ENCODE measurements at regions not wholly inside any gene's neighbourhood (a gene's known extent, or its start where the extent isn't known, plus 50 kb on each side); places are given as distances from the start of the nearest gene placed in this dataset.
A peak's percentile ranks its signal among the peaks of the same experiment; 100 is the strongest.

- TF ChIP-seq ZNF484 (CRISPR knock-in tag; IDR thresholded peaks at IDR 0.05; ENCODE audit: borderline replicate concordance, low read depth) (no peak), ZNF251 (CRISPR knock-in tag; IDR thresholded peaks at IDR 0.05) (no peak), DR1 (CRISPR knock-in tag; IDR thresholded peaks at IDR 0.05) (no peak), REXO4 (CRISPR knock-in tag; IDR thresholded peaks at IDR 0.05; ENCODE audit: borderline replicate concordance) (no peak), GATA4 (IDR thresholded peaks at IDR 0.05; ENCODE audit: borderline replicate concordance, low read depth) (peak; percentile 77; the same call in 1 of the 2 replicates), ZNF354B (CRISPR knock-in tag; IDR thresholded peaks at IDR 0.05) (no peak), ZNF441 (CRISPR knock-in tag; IDR thresholded peaks at IDR 0.05; ENCODE audit: borderline replicate concordance) (peak; percentile 60; the same call in 1 of the 2 replicates), ZNF766 (CRISPR knock-in tag; IDR thresholded peaks at IDR 0.05; ENCODE audit: borderline replicate concordance) (no peak), TEAD2 (CRISPR knock-in tag; IDR thresholded peaks at IDR 0.05) (no peak), MAX (IDR thresholded peaks at IDR 0.05) (peak; percentile 68), NFATC3 (CRISPR knock-in tag; IDR thresholded peaks at IDR 0.05) (no peak), BHLHE40 (IDR thresholded peaks at IDR 0.05; ENCODE audit: low read length) (peak; percentile 87), ZNF44 (CRISPR knock-in tag; IDR thresholded peaks at IDR 0.05) (peak; percentile 89; the same call in 1 of the 2 replicates), SSRP1 (CRISPR knock-in tag; IDR thresholded peaks at IDR 0.05) (peak; percentile 84; the same call in 1 of the 2 replicates), ZNF337 (CRISPR knock-in tag; IDR thresholded peaks at IDR 0.05; ENCODE audit: borderline replicate concordance, low read depth) (no peak), JUNB (CRISPR knock-in tag; IDR thresholded peaks at IDR 0.05; ENCODE audit: borderline replicate concordance) (no peak), POLR2AphosphoS2 (IDR thresholded peaks at IDR 0.05; ENCODE audit: low read depth, low read length) (no peak), SNAPC2 (CRISPR knock-in tag; IDR thresholded peaks at IDR 0.05) (peak; percentile 50; the same call in 1 of the 2 replicates), AHR (CRISPR knock-in tag; IDR thresholded peaks at IDR 0.05) (no peak; the same call in 1 of the 2 replicates), RFX1 (IDR thresholded peaks at IDR 0.05) (no peak), HCFC1 (IDR thresholded peaks at IDR 0.05; ENCODE audit: low read depth, low read length) (no peak), ATF2 (CRISPR knock-in tag; IDR thresholded peaks at IDR 0.05) (peak; percentile 90), ZNF614 (CRISPR knock-in tag; IDR thresholded peaks at IDR 0.05; ENCODE audit: borderline replicate concordance) (peak; percentile 97), ZUFSP (CRISPR knock-in tag; IDR thresholded peaks at IDR 0.05; ENCODE audit: borderline replicate concordance) (no peak), ELF4 (CRISPR knock-in tag; IDR thresholded peaks at IDR 0.05; ENCODE audit: borderline replicate concordance) (no peak), ZNF564 (CRISPR knock-in tag; IDR thresholded peaks at IDR 0.05) (peak; percentile 93; the same call in 1 of the 2 replicates), ZNF232 (CRISPR knock-in tag; IDR thresholded peaks at IDR 0.05; ENCODE audit: borderline replicate concordance) (peak; percentile 76; the same call in 1 of the 2 replicates), ZNF20 (CRISPR knock-in tag; IDR thresholded peaks at IDR 0.05) (no peak; the same call in 1 of the 2 replicates), ZNF234 (CRISPR knock-in tag; conservative IDR thresholded peaks at IDR 0.05) (no peak), ELF1 (CRISPR knock-in tag; IDR thresholded peaks at IDR 0.05) (peak; percentile 33; the same call in 1 of the 2 replicates)
These were observed 602.4 kb upstream of the CLINT1 start (continued) for GRCh38 chr5:158461240-158461854.
